Uterus (tissue), 2 donors: ENCODE measurements at regions not wholly inside any gene's neighbourhood (a gene's known extent, or its start where the extent isn't known, plus 50 kb on each side); places are given as distances from the start of the nearest gene placed in this dataset.

Experiments used
- CTCF ChIP-seq, 4 experiments: fragments of 200-600 bp in 2 of 4; fragments of 450-650 bp in 2 of 4; sonication (generic) in 2 of 4; IDR thresholded peaks; one replicate each; pipeline ENCODE4 v1.5.1; 2016 to 2019; ENCODE audit warnings: antibody characterized with exemption in 4 of 4, mild to moderate bottlenecking in 2 of 4, moderate library complexity in 1 of 4
- POLR2A ChIP-seq, 2 donors: fragments of 450-650 bp; IDR thresholded peaks; one replicate each; pipeline ENCODE4 v1.6.1; 2016; ENCODE audit warnings: antibody characterized with exemption in 2 of 2, mild to moderate bottlenecking in 1 of 2, moderate library complexity in 1 of 2

GRCh38 chr6:48472091-48472490 lies 361.1 kb upstream of the PTCHD4 start:
- TF ChIP-seq CTCF (IDR thresholded peaks at IDR 0.05) (no peak), POLR2A (IDR thresholded peaks at IDR 0.05) (no peak)
